GM21786 (cell line): ENCODE measurements at regions not wholly inside any gene's neighbourhood (a gene's known extent, or its start where the extent isn't known, plus 50 kb on each side); places are given as distances from the start of the nearest gene placed in this dataset.
"Not testable (repeated sequence)": the region's sequence is repeated elsewhere in the genome, so short reads cannot be mapped to it uniquely, and the experiment has no call there.

Experiments
- ATAC-seq: cut with Tn5 transposase; IDR thresholded peaks from one replicate; pipeline ENCODE4 v1.9.1; 2021; ENCODE audit not compliant: unreplicated experiment

GRCh38 chr21:17351766-17352165, 161.1 kb upstream of the CXADR start:
- no peak for ATAC-seq

- no peak for ATAC-seq
Observed at GRCh38 chr21:17352996-17353655, 159.7 kb upstream of the CXADR start.

GRCh38 chr21:17359781-17360180, 153.1 kb upstream of the CXADR start:
- ATAC-seq, result no peak

GRCh38 chr21:17368748-17369363, 144.0 kb upstream of the CXADR start:
- no peak for ATAC-seq

- ATAC-seq, result no peak
Observed at GRCh38 chr21:17370263-17370662, 142.6 kb upstream of the CXADR start.

- ATAC-seq, result no peak
Observed at GRCh38 chr21:17370916-17371315, 141.9 kb upstream of the CXADR start.

- ATAC-seq, result no peak
Observed at GRCh38 chr21:17371450-17371849, 141.4 kb upstream of the CXADR start.

- no peak for ATAC-seq
Observed at GRCh38 chr21:17372200-17372599, 140.6 kb upstream of the CXADR start.

- ATAC-seq, result no peak
Observed at GRCh38 chr21:17386498-17386897, 126.3 kb upstream of the CXADR start.

GRCh38 chr21:17387030-17387617, 125.7 kb upstream of the CXADR start:
- ATAC-seq, result no peak

- no peak for ATAC-seq
Observed at GRCh38 chr21:17388226-17388625, 124.6 kb upstream of the CXADR start.

- no peak for ATAC-seq
Observed at GRCh38 chr21:17389311-17389710, 123.5 kb upstream of the CXADR start.

- no peak for ATAC-seq
Observed at GRCh38 chr21:17390569-17390968, 122.3 kb upstream of the CXADR start.

GRCh38 chr21:17391811-17392340, 121.0 kb upstream of the CXADR start:
- ATAC-seq, result no peak

GRCh38 chr21:17393413-17393812, 119.4 kb upstream of the CXADR start:
- no peak for ATAC-seq

- ATAC-seq, result no peak
Observed at GRCh38 chr21:17396948-17397347, 115.9 kb upstream of the CXADR start.

- no peak for ATAC-seq
Observed at GRCh38 chr21:17397703-17398102, 115.1 kb upstream of the CXADR start.

GRCh38 chr21:17398954-17399353, 113.9 kb upstream of the CXADR start:
- not testable (repeated sequence) for ATAC-seq

- no peak for ATAC-seq
Observed at GRCh38 chr21:17402937-17403336, 109.9 kb upstream of the CXADR start.

GRCh38 chr21:17406202-17406601, 106.6 kb upstream of the CXADR start:
- no peak for ATAC-seq

GRCh38 chr21:17414766-17415165, 98.1 kb upstream of the CXADR start:
- no peak for ATAC-seq

GRCh38 chr21:17416139-17416538, 96.7 kb upstream of the CXADR start:
- no peak for ATAC-seq
